Right ventricle myocardium inferior (tissue), 1 donor: ENCODE measurements at regions not wholly inside any gene's neighbourhood (a gene's known extent, or its start where the extent isn't known, plus 50 kb on each side); places are given as distances from the start of the nearest gene placed in this dataset.

ENCODE experiments used
- ATAC-seq: fragments of 200-7000 bp; cut with Tn5 transposase; one replicate; pipeline ENCODE4 v1.9.1; 2020; ENCODE audit warnings: mild to moderate bottlenecking, moderate library complexity
- DNase-seq: peaks from one replicate; pipeline ENCODE4 v3.0.0; 2021; ENCODE audit errors: missing footprints
- intact Hi-C: fragments of 100-400 bp; cut with DNase I; formaldehyde crosslinking; loops from one replicate; pipeline ENCODE4 v1.11.0; 2022
- donor health status: DM: no; HTN: yes; CAD: no; lungs with severe emphysema.

GRCh38 chr5:102691434-102691833 lies 63.7 kb upstream of the PAM start:
- DNase-seq (no peak), ATAC-seq (no peak)
- intact Hi-C loops: loop anchor here (10.0 kb wide), 1 partner anchor 263 kb away; no protein-coding TSS in a partner anchor

- no peak for ATAC-seq
- intact Hi-C loops: no loop called here
Measured at GRCh38 chr5:102700120-102700831, 54.8 kb upstream of the PAM start.

GRCh38 chr5:102700916-102701315 lies 54.2 kb upstream of the PAM start:
- intact Hi-C loops: no loop called here
- DNase-seq: no peak
- ATAC-seq: no peak

More at GRCh38 chr5:102700120-102700831, 54.8 kb upstream of the PAM start:
- DNase-seq: no peak

GRCh38 chr5:102701748-102702147 lies 53.4 kb upstream of the PAM start:
- ATAC-seq (no peak), DNase-seq (no peak)
- intact Hi-C loops: no loop called here
